ENCODE measurements at regions not wholly inside any gene's neighbourhood (a gene's known extent, or its start where the extent isn't known, plus 50 kb on each side); places are given as distances from the start of the nearest gene placed in this dataset.
A peak's percentile ranks its signal among the peaks of the same experiment; 100 is the strongest.
"Not testable (repeated sequence)": the region's sequence is repeated elsewhere in the genome, so short reads cannot be mapped to it uniquely, and the experiment has no call there.

- H3K27ac ChIP-seq: no peak overlapping the region
- TF ChIP-seq, protein P1, sequence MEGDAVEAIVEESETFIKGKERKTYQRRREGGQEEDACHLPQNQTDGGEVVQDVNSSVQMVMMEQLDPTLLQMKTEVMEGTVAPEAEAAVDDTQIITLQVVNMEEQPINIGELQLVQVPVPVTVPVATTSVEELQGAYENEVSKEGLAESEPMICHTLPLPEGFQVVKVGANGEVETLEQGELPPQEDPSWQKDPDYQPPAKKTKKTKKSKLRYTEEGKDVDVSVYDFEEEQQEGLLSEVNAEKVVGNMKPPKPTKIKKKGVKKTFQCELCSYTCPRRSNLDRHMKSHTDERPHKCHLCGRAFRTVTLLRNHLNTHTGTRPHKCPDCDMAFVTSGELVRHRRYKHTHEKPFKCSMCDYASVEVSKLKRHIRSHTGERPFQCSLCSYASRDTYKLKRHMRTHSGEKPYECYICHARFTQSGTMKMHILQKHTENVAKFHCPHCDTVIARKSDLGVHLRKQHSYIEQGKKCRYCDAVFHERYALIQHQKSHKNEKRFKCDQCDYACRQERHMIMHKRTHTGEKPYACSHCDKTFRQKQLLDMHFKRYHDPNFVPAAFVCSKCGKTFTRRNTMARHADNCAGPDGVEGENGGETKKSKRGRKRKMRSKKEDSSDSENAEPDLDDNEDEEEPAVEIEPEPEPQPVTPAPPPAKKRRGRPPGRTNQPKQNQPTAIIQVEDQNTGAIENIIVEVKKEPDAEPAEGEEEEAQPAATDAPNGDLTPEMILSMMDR (conservative IDR thresholded peaks at IDR 0.05): peak; percentile 91
- TF ChIP-seq ZFX (IDR thresholded peaks at IDR 0.05): no peak
These were observed 247.4 kb downstream of the GALC start for GRCh38 chr14:87745507-87746118.

GRCh38 chr14:87734577-87735360 is 258.2 kb downstream of the GALC start:
- H3K27ac ChIP-seq: not testable (repeated sequence)

DNA sequence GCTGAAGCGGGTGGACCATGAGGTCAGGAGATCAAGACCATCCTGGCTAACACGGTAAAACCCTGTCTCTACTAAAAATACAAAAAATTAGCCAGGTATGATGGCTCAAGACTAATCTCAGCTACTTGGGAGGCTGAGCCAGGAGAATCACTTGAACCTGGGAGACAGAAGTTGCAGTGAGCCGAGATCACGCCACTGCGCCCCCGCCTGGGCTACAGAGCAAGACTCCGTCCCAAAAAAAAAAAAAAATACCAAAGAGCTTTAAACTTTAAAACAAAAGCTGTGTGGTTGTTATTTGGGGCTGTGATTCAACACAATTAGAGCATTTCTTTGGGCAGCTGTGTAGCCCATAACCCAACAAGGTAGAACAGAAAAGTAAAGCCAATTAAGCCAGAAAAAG is 259.9 kb downstream of the GALC start:
- not testable (repeated sequence) for H3K27ac ChIP-seq
- TF ChIP-seq, protein P1 (conservative IDR thresholded peaks at IDR 0.05): peak; percentile 57

DNA sequence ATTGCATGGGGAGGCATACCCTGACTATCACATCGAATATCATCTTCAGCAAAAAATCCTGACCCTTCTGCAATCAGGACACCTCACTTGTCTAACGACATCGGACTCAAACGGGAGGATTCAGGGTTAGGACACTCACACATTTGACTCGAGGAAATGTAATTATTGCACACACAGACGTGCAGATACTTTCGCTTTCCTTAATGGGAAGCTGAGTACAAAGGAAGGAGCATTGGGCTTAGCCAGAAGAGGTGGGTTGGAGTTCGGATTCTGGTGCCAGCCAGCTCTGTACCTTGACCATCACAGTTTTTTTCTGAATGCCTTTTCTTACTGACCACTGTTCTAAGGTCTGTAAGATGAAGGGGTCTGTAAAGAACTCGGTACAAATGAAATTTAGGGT is 260.4 kb downstream of the GALC start:
- no peak overlapping the region for H3K27ac ChIP-seq
- no peak for TF ChIP-seq ZFX (IDR thresholded peaks at IDR 0.05)
- TF ChIP-seq, protein P1 (conservative IDR thresholded peaks at IDR 0.05): no peak

DNA sequence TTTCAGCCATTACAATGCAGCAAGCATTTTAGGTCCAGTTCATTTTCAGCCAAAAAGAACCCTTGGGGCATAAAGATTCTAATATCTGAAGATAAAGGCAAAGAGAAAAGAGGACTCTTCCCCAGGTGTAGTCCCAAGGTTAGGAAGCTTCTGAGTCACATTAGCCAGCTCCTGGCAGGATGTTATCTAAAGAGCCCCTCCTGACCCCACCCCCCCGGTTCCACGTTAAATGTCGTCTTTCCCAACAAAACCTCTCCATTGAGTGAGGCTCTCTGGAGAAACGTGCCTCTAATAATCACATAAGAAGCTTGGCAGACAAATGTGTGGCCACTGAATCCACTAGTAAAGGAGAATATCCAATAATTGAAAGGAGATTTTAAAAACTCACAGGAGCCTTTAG is 267.7 kb downstream of the GALC start:
- TF ChIP-seq, protein P1 (conservative IDR thresholded peaks at IDR 0.05): no peak
- no peak for TF ChIP-seq ZFX (IDR thresholded peaks at IDR 0.05)

DNA sequence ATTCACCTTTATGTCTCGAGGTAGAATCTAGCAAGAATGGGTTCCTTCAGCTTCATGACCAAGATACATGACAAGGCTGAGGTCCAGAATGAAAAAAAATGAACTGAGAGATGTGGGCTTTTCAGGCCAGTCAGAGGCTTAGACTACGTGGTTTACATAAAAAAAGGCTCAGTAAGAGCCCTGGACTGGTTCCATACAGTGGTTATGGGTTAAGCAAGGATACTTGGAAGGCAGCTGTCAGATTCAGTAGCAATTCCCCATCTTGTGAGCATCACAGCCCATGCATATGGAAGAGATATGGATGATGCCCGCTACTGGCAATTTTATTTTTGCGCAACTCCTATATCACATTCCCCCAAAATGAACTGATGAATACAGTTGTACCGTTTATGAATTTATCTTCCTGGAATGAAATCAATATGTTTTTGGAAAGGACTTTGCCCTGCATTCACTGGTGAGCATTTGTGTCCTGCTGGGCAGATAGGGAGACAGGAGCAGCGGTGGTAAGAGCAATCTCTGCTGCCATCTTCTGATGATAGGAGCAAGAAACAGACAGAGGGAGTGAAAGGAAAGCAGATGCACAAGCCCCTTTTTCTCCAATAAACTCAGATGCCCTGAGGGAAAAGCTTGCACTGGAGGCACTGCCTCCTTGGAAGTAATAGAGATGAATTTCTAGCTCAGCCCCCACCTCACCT is 280.4 kb downstream of the GALC start:
- TF ChIP-seq, protein P1 (conservative IDR thresholded peaks at IDR 0.05): no peak
- no peak overlapping the region for H3K27ac ChIP-seq

More for the DNA sequence above, 267.7 kb downstream of the GALC start:
- H3K27ac ChIP-seq: no peak overlapping the region

DNA sequence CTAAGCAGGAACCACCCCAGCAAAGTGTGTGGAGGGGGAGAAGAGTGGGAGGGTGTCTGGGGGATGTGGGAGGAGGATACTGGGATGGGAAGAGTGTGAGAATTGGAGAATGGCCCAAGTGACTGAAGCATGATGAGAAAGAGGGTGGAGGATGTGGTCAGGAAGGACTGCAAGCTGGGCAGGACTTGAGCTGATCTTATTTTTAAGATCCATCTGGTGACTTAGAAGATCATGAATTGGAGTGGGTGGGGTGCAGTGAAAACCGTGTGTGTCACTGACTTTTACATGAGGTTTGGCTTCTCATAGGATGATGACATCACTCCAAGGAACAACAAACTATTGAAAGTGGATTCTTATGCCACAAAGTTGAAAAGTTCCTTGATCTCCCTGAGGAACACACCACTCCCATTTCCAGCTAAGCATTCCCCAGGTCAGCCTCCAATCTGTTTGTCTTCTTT is 287.5 kb downstream of the GALC start:
- TF ChIP-seq, protein P1 (conservative IDR thresholded peaks at IDR 0.05): no peak
- no peak for TF ChIP-seq ZFX (IDR thresholded peaks at IDR 0.05)

More for the DNA sequence above, 287.5 kb downstream of the GALC start:
- no peak overlapping the region for H3K27ac ChIP-seq

Data from C4-2B (cell line).